Choroid plexus epithelial cell (primary cell): ENCODE measurements at regions not wholly inside any gene's neighbourhood (a gene's known extent, or its start where the extent isn't known, plus 50 kb on each side); places are given as distances from the start of the nearest gene placed in this dataset.

Source experiments
- DNase-seq: peaks from one replicate; pipeline ENCODE4 v3.0.0-alpha.2; 2010; ENCODE audit warnings: low read depth
- H3K4me3 ChIP-seq: 2 replicates; pipeline ENCODE4 v1.5.1; 2011; ENCODE audit warnings: low read depth, mild to moderate bottlenecking, control low read depth, low read length, moderate library complexity
- TF ChIP-seq, protein P1 (sequence below): conservative IDR thresholded peaks from 2 replicates; pipeline ENCODE4 v1.5.1; 2011; ENCODE audit warnings: low read depth, mild to moderate bottlenecking, control low read depth, inconsistent platforms, low read length, moderate library complexity

DNA sequence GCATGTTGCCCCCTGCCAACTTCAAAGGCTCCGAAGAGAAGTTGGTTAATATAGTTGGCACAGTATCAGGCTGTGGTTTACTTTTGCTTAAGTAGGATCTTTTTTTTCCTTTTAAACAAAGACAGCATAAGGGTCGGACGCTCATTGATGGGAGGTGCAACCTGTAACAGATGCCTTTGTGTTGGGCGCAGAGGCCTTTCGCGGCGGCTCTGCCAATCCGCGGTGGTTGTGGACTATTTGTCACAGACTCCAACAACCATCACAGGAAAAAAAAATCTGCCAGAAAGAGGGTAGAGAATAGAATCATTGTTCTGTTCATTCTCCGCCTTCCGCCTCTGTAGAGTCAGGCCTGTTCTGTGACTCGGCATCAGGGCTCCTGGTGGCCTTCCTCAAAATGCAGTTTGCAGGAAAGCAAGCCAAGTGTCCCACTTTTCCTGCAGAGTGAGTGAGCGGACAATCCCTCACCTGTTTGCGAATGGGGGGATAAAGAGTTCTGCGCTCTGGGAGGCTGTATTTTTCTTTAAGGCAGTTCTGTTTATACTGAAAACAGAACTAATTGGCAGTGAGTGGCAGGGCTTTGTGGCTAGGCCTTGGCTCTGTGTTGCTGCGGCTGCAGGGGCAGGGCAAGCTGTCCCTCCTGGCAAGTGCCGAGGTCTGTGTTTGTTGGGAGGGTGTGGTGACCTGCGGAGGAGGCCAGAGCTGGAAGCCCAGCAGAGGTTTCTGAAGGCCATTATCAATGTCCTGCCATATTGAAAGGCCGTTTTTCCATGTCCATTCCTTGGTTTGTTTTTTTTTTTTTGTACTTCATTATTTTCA, 83.0 kb upstream of the PIWIL1 start:
- TF ChIP-seq, protein P1, sequence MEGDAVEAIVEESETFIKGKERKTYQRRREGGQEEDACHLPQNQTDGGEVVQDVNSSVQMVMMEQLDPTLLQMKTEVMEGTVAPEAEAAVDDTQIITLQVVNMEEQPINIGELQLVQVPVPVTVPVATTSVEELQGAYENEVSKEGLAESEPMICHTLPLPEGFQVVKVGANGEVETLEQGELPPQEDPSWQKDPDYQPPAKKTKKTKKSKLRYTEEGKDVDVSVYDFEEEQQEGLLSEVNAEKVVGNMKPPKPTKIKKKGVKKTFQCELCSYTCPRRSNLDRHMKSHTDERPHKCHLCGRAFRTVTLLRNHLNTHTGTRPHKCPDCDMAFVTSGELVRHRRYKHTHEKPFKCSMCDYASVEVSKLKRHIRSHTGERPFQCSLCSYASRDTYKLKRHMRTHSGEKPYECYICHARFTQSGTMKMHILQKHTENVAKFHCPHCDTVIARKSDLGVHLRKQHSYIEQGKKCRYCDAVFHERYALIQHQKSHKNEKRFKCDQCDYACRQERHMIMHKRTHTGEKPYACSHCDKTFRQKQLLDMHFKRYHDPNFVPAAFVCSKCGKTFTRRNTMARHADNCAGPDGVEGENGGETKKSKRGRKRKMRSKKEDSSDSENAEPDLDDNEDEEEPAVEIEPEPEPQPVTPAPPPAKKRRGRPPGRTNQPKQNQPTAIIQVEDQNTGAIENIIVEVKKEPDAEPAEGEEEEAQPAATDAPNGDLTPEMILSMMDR = no peak
- no peak overlapping the region for H3K4me3 ChIP-seq

DNA sequence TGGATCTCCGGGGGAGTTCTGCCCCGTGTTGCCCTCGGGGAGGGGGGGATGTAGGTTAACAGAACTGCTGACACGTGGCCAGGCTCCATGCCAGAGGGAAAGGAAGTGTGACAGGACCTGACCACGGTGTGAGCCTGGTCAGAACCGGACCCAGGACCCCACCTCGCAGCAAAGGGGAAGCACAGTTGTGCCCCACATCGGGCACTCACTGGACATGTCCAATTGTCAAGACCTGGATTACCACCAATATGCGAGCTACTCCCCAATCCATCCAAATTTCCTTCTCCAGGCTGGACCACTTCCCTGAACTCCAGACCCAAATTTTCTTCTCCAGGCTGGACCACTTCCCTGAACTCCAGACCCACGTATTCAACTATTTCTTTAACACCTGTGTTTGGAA, 78.8 kb upstream of the PIWIL1 start:
- no peak for DNase-seq
- TF ChIP-seq, protein P1 = no peak
- no peak overlapping the region for H3K4me3 ChIP-seq

More for the DNA sequence above, 83.0 kb upstream of the PIWIL1 start:
- no peak for DNase-seq

DNA sequence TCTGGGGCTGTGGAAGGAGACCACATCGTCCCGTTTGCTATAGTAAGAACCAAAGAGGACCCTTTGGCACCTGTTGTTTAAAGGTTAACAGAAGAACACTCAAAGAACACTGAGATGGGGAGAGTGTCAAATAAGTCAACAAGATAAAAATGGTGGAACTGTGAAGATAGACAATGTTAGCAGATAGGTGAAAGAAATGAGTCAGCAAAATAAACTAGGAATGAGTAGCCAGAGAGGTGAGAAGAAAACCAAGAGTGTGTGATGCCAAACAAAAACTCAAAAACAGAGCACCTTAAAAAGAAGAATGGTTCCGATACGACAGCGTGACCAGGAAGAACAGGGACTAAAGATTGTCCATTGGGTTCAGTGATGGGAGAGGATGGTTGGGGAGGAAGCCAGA, 74.7 kb upstream of the PIWIL1 start:
- no peak overlapping the region for H3K4me3 ChIP-seq
- no peak for DNase-seq
- TF ChIP-seq, protein P1 = no peak

DNA sequence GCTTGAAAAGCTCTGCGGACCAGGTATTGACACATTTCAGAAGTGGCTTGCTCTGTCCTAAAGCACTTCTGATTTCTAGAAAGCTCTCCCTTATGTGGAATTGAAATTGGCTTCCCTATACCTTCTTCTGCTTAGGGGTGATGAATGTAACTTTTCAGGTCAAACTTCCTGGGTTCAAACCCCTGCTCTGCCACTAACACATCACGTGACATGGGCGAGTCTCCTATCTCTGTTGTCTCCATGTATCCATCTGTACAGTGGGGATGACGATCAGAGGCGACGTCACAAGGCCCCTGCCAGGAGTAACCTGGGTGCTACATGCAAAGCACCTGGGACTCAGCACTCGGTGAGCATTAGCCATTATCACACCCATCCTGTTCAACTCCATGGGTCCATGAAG, 73.7 kb upstream of the PIWIL1 start:
- no peak for DNase-seq
- TF ChIP-seq, protein P1 = no peak
- H3K4me3 ChIP-seq = no peak overlapping the region

DNA sequence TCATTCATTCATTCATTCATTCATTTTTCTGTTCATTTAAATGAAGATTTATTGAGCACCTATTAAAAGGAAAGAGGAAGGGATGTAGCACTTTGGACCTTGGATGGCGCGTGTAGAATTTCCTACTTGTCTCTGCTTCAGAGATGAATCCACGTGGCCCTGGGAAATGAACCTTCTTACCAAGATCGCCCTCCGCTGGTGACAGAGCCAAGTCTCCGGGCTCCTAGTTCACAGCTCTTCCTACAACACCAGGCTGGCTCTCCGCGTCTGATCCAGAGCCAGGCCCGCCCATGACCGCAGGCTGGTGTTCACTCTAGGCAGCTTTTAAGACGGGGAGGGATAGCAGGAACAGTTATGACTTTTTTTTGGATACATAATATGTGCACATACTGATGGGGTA, 70.9 kb upstream of the PIWIL1 start:
- TF ChIP-seq, protein P1 = no peak
- no peak for DNase-seq

GRCh38 chr12:130280231-130280630, 57.5 kb upstream of the PIWIL1 start:
- no peak for DNase-seq
- TF ChIP-seq, protein P1 = no peak
- no peak overlapping the region for H3K4me3 ChIP-seq

More for the DNA sequence above, 70.9 kb upstream of the PIWIL1 start:
- no peak overlapping the region for H3K4me3 ChIP-seq

DNA sequence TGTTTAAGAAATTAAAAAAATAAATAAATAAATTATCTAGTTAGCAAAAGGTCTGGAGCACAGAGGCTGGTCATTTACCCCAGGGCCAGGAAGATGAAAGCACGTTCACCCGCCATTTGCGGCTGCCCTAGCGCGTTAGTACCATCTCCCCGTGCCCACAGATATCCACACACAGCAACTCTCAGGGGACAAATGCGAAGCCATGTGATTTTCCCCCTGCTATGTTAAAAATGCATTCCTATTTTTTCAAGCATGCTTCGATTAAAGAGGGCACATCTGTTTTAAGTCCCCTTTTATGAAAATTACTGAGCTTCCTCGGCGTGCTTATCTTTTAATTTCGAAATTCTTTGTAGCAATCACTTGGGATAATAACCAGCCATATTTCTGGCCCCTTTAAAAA, 56.9 kb upstream of the PIWIL1 start:
- TF ChIP-seq, protein P1 = no peak
- DNase-seq = no peak
- no peak overlapping the region for H3K4me3 ChIP-seq
